ENCODE measurements at regions not wholly inside any gene's neighbourhood (a gene's known extent, or its start where the extent isn't known, plus 50 kb on each side); places are given as distances from the start of the nearest gene placed in this dataset.
"Not testable (repeated sequence)": the region's sequence is repeated elsewhere in the genome, so short reads cannot be mapped to it uniquely, and the experiment has no call there.

GRCh38 chr2:90288396-90288795 is 1596.9 kb downstream of the RPIA start:
- TF ChIP-seq HDAC2 (IDR thresholded peaks at IDR 0.05); SIN3A (IDR thresholded peaks at IDR 0.05; ENCODE audit: low read depth, low read length); PAX5 (IDR thresholded peaks at IDR 0.05; ENCODE audit: borderline replicate concordance, low read depth, low read length); CTCF (IDR thresholded peaks at IDR 0.05 in 2 of 3, conservative IDR thresholded peaks at IDR 0.05 in 1 of 3; ENCODE audit: control insufficient read depth in 2 of 3, extremely low read depth in 1 of 3, insufficient read depth in 1 of 3, low read depth in 3 of 3, low read length in 3 of 3); CREB1 (IDR thresholded peaks at IDR 0.05; ENCODE audit: low read depth); ZNF384 (IDR thresholded peaks at IDR 0.05; ENCODE audit: borderline replicate concordance, low read depth, low read length); GABPA (IDR thresholded peaks at IDR 0.05; ENCODE audit: low read depth); POLR2AphosphoS5 (IDR thresholded peaks at IDR 0.05; ENCODE audit: low read length); ZBTB11 (CRISPR knock-in tag; IDR thresholded peaks at IDR 0.05); TAF1 (IDR thresholded peaks at IDR 0.05; ENCODE audit: borderline replicate concordance, low read depth, low read length); PML (IDR thresholded peaks at IDR 0.05; ENCODE audit: low read length); POLR2A (IDR thresholded peaks at IDR 0.05; ENCODE audit: low read depth, low read length); CHD2 (IDR thresholded peaks at IDR 0.05; ENCODE audit: borderline replicate concordance, low read depth, low read length): not testable (repeated sequence)
- TF ChIP-seq, protein P1, sequence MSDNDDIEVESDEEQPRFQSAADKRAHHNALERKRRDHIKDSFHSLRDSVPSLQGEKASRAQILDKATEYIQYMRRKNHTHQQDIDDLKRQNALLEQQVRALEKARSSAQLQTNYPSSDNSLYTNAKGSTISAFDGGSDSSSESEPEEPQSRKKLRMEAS (IDR thresholded peaks at IDR 0.05; ENCODE audit: low read depth, low read length): not testable (repeated sequence)

Data from GM12878 (cell line).